ENCODE measurements at regions not wholly inside any gene's neighbourhood (a gene's known extent, or its start where the extent isn't known, plus 50 kb on each side); places are given as distances from the start of the nearest gene placed in this dataset.

DNA sequence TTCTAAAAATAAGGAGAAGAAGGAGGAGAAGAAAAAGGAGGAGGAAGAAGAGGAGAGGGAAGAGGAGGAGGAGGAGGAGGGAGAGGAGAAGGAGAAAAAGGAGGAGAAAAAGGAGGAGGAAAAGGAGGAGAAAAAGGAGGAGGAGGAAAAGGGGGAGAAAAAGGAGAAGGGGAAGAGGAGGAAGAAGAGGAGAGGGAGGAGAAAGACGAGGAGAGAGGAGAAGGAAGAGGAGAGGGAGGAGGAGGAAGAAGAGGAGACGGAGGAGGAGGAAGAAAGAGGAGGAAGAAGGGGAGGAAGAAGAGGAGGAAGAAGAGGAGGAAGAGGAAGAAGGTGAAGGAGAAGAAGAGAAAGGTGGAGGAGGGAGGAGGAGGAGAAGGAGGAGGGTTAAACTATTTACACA, 210.2 kb upstream of the TRPM3 start:
- no peak overlapping the region for H3K14ac ChIP-seq (ENCODE audit: insufficient read length)
- H3K27ac ChIP-seq (ENCODE audit: low read depth, low read length): no peak overlapping the region
- H3K4ac ChIP-seq (replicated peaks; ENCODE audit: insufficient read length, low read depth, low read length): no peak overlapping the region
- H4K8ac ChIP-seq (ENCODE audit: extremely low read depth, insufficient read depth, low read length): no peak overlapping the region
- no peak overlapping the region for H2BK15ac ChIP-seq (ENCODE audit: low read length)
- no peaks in the 10 kb centered on the region for H3K79me1 ChIP-seq (ENCODE audit: low read depth, low read length)
- no peaks in the 10 kb centered on the region for H3K23me2 ChIP-seq (ENCODE audit: low read depth, low read length)
- H3K9ac ChIP-seq (replicated peaks in 1 of 4; ENCODE audit: extremely low read depth in 1 of 4, low read depth in 3 of 4, low read length in 3 of 4): no peak overlapping the region
- TF ChIP-seq TBP (IDR thresholded peaks at IDR 0.05; ENCODE audit: low read depth, low read length) (no peak), PHF8 (conservative IDR thresholded peaks at IDR 0.05; ENCODE audit: low read depth, low read length) (no peak), RFX5 (IDR thresholded peaks at IDR 0.05; ENCODE audit: borderline replicate concordance, low read depth, low read length) (no peak), KDM5A (IDR thresholded peaks at IDR 0.05; ENCODE audit: low read length) (no peak), NANOG (IDR thresholded peaks at IDR 0.05; ENCODE audit: insufficient read depth, low read depth, low read length, poor library complexity, severe bottlenecking) (no peak), HDAC2 (IDR thresholded peaks at IDR 0.05; ENCODE audit: borderline replicate concordance in 1 of 2, low read depth in 2 of 2, low read length in 2 of 2) (no peak), KDM4A (IDR thresholded peaks at IDR 0.05; ENCODE audit: low read depth, low read length, severe bottlenecking) (no peak), SIRT6 (IDR thresholded peaks at IDR 0.05; ENCODE audit: low read length) (no peak), YY1 (IDR thresholded peaks at IDR 0.05; ENCODE audit: low read depth, low read length) (no peak), RBBP5 (IDR thresholded peaks at IDR 0.05; ENCODE audit: borderline replicate concordance, low read depth, low read length) (no peak), JUND (IDR thresholded peaks at IDR 0.05; ENCODE audit: low read length) (no peak), TCF12 (IDR thresholded peaks at IDR 0.05; ENCODE audit: low read depth, low read length) (no peak), SP4 (IDR thresholded peaks at IDR 0.05; ENCODE audit: low read length) (no peak), RAD21 (IDR thresholded peaks at IDR 0.05 in 1 of 2, conservative IDR thresholded peaks at IDR 0.05 in 1 of 2; ENCODE audit: low read depth in 2 of 2, low read length in 2 of 2) (no peak)
- H3K79me2 ChIP-seq (ENCODE audit: control insufficient read depth in 1 of 2, insufficient read depth in 2 of 2, low read length in 2 of 2): no peaks in the 10 kb centered on the region
- H3K56ac ChIP-seq (replicated peaks; ENCODE audit: insufficient read length, low read depth, low read length): no peak overlapping the region
- WGBS, 2 experiments (ENCODE audit: extremely low coverage in 1 of 2, insufficient coverage in 1 of 2, insufficient read length in 1 of 2, insufficient replicate concordance in 2 of 2, low coverage in 1 of 2, low lambda C conversion rate in 2 of 2, missing lambda C conversion rate in 1 of 2): 83% methylated on average over 2 of the region's 2 CpGs; no CpG with 5 or more reads in 1 of the 2 experiments
- H2AFZ ChIP-seq (ENCODE audit: low read length): no peak overlapping the region
- no peak overlapping the region for H3K18ac ChIP-seq (ENCODE audit: extremely low read depth, low read length)
- H3K4me1 ChIP-seq (replicated peaks in 1 of 4; ENCODE audit: control insufficient read depth in 3 of 4, insufficient read depth in 4 of 4, low read length in 3 of 4): peaks cover 0 to 7% (median 0%) of the 10 kb centered on the region in 4 experiments; a peak in 2 of 7 replicates
- no peak overlapping the region for H3K23ac ChIP-seq (ENCODE audit: insufficient read length)
- no peak overlapping the region for H4K91ac ChIP-seq (replicated peaks; ENCODE audit: insufficient read length, low read length)
- H3K36me3 ChIP-seq (ENCODE audit: control insufficient read depth in 2 of 4, insufficient read depth in 4 of 4, low read length in 3 of 4): no peaks in the 10 kb centered on the region
- no peak overlapping the region for H2BK20ac ChIP-seq (ENCODE audit: low read length)
- no peaks in the 10 kb centered on the region for H4K20me1 ChIP-seq (replicated peaks in 1 of 2; ENCODE audit: control insufficient read depth in 1 of 2, insufficient read depth in 2 of 2, low read length in 2 of 2)
- H2BK5ac ChIP-seq (ENCODE audit: low read depth, low read length): no peak overlapping the region
- no peak overlapping the region for H2BK12ac ChIP-seq (ENCODE audit: low read depth, low read length)
- H3K9me3 ChIP-seq (ENCODE audit: insufficient read depth in 2 of 2, low read depth in 1 of 2, low read length in 1 of 2): no peaks in the 10 kb centered on the region
- H2AK5ac ChIP-seq (ENCODE audit: low read depth, low read length): no peak overlapping the region
- ChIA-PET CTCF (ENCODE audit: partially characterized antibody) (interaction anchor here (1.0 kb wide), 1 partner anchor 38 kb away, joined by 4 read pairs; no protein-coding TSS in a partner anchor), POLR2A (ENCODE audit: partially characterized antibody) (no interaction called here)
- H3K4me2 ChIP-seq (ENCODE audit: insufficient read depth in 1 of 2, low read depth in 2 of 2, low read length in 2 of 2): no peak overlapping the region
- no peak overlapping the region for H2BK120ac ChIP-seq (replicated peaks; ENCODE audit: low read depth, low read length)
- FAIRE-seq (no peak), DNase-seq (ENCODE audit: low read depth in 1 of 2, low spot score in 2 of 2) (no peak)
- no peak overlapping the region for H3K4me3 ChIP-seq (ENCODE audit: extremely low read depth in 1 of 4, insufficient read depth in 2 of 4, low read depth in 3 of 4, low read length in 4 of 4)
- H4K5ac ChIP-seq (ENCODE audit: insufficient read length, low read depth, low read length): no peak overlapping the region
- no peaks in the 10 kb centered on the region for H3K27me3 ChIP-seq (replicated peaks in 1 of 4; ENCODE audit: control insufficient read depth in 3 of 4, extremely low read depth in 1 of 4, insufficient read depth in 3 of 4, low read length in 3 of 4)
